HuH-7.5 (cell line): ENCODE measurements at regions not wholly inside any gene's neighbourhood (a gene's known extent, or its start where the extent isn't known, plus 50 kb on each side); places are given as distances from the start of the nearest gene placed in this dataset.

Experiments
- DNase-seq: peaks from one replicate; pipeline ENCODE4 v3.0.0; 2011; ENCODE audit warnings: low spot score

DNA sequence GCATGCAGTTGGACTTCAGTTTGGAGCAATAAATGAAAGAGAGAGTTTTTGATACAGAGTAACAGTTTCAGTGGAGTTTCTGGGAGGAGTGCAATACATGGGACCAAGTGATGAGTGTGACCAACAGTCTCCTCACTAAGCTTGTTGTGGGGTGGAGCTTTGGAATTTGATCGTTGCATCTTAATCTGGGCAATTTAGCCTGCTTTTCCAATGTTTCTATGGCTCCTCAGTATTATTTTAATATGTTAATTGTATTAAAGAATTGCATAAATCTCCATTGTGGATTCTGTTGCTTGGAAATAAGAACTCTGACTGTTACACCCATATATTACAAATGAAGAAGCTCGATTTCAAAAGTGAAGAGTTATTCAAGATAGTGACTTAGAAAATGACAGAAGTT is 446.6 kb upstream of the LRATD1 start:
- no peak for DNase-seq

DNA sequence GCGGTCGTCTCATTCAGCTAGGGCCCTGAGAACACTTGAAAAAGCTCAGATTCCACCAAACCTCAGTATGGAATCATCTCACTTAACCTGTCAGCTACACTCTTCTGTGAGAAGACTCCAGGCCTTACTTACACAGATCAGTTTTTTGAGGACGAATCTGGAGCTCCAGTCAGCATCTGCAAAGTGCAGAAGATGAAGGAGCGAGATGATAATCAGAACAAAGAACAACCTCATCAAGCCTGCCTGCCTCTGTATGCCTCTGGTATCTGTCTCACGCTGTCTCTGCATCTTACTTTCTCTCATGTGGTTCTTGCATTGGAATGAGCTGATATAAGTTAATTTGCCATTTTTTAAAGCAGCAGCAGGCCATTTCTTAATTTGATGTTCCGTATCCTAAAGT is 444.1 kb upstream of the LRATD1 start:
- DNase-seq: no peak

DNA sequence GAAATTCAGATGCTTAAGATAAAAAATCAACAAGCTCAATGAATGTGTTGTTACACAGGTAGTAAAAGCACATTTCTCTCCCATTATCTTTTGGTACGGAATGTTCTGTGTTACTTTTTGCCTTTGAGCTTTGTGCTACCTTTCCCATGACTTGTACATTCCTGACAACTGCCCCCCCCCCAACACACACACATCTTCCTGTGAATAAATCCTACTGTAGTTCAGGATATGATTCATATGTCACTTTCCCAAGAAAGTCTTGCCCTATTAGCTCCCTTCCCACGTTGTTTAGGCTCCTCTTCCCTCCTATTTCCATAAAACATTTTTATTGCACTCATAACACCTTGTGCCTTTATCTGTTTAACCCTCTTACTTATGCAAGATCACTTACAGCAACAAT is 442.6 kb upstream of the LRATD1 start:
- no peak for DNase-seq

DNA sequence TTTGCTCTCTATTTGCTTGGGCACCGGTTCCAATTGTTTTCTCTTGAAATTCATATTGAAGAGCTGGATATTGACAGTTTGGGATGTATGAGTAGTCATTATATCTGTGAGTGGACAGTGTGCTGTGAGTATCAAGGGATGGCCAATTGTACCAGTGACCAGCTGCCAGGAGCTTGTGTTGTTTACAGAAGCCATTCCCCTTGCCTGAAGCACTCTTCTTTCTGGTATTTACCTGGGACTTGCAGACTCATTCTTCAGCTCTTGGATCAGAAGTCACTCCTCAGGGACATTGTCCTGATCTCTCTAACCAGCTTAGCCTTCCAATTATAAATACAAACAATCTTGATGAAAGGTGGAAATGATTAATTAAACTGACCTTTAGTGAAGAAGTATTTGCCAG is 438.3 kb upstream of the LRATD1 start:
- no peak for DNase-seq

GRCh38 chr2:14197293-14197692 is 435.2 kb upstream of the LRATD1 start:
- no peak for DNase-seq

- no peak for DNase-seq
Observed at GRCh38 chr2:14199040-14199439, 433.5 kb upstream of the LRATD1 start.

DNA sequence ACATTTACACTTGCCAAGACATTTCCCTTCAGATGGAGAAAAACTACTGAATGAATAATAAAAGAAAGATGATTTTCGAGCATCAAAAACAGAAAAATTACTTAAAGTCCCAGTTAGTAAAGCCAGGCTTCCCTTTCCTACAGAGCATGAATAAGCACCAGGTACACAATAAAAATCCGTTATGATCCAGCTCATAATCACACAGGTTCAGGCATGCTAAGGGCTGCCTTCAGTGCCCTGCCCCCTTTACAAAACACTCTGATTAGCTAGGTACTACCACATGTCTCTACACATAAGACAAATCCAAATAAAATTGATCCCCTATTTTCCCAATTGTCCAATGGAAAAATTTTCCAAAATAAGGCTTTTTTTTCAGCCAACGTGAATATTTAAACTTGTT is 413.2 kb upstream of the LRATD1 start:
- DNase-seq: no peak

GRCh38 chr2:14220101-14220500 is 412.4 kb upstream of the LRATD1 start:
- DNase-seq: no peak

- DNase-seq: no peak
Observed at GRCh38 chr2:14221466-14221865, 411.1 kb upstream of the LRATD1 start.

GRCh38 chr2:14223576-14223975 is 408.9 kb upstream of the LRATD1 start:
- DNase-seq: no peak

- no peak for DNase-seq
Observed at GRCh38 chr2:14231391-14231898, 401.1 kb upstream of the LRATD1 start.

- no peak for DNase-seq
Observed at GRCh38 chr2:14232217-14232616, 400.3 kb upstream of the LRATD1 start.

GRCh38 chr2:14234911-14235310 is 397.6 kb upstream of the LRATD1 start:
- no peak for DNase-seq

DNA sequence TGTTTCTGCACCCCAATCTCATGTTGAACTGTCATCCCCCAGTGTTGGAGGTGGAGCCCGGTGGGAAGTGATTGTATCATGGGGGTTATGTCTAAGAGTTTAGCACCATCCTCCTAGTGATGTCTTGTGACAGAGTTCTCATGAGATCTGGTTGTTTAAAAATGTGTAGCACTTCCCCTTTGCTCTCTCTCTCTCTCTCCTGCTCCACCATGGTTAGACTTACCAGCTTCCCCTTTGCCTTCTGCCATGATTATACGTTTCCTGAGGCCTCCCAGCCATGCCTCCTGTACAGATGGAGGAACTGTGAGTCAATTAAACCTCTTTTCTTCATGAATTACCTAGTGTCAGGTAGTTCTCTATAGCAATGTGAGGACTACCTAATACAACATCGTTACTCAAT is 396.9 kb upstream of the LRATD1 start:
- no peak for DNase-seq

GRCh38 chr2:14237902-14238301 is 394.6 kb upstream of the LRATD1 start:
- DNase-seq: no peak

DNA sequence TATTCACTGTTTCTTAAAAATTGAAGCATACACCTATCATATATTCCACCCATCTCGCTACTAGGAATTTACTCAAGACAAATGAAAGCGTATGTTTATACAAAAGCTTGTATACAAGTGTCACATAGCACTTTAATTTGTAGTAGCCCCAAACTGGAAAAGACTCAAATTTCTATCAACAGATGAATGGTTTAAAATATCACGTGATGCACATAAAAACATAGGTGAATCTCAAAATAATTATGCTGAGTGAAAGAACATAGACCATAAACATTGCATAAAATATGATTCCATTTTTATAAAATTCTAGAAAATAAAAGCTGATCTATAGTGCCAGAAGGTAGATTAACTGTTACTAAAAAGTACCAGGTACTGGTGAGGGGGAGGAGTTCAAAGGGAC is 392.9 kb upstream of the LRATD1 start:
- DNase-seq: no peak

- DNase-seq: no peak
Observed at GRCh38 chr2:14240868-14241267, 391.6 kb upstream of the LRATD1 start.

DNA sequence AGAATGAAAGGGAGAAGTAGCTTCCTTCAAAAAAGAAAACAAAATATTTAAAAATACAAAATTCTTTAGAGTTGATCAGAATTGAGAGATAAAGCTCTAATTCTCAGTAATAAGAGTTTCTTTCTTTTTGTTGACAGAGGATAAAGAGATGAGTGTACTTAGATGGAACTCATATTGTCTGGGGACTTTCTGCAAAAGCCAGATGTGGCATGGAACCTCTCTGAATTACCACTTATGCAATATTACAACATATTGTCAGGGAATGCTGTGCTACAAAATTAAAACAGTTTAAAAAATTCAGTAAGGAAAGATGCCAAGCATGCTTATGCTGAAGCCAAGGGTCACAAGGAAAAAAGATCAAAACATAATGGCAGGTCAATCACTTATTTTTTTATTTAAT is 386.6 kb upstream of the LRATD1 start:
- DNase-seq: no peak

DNA sequence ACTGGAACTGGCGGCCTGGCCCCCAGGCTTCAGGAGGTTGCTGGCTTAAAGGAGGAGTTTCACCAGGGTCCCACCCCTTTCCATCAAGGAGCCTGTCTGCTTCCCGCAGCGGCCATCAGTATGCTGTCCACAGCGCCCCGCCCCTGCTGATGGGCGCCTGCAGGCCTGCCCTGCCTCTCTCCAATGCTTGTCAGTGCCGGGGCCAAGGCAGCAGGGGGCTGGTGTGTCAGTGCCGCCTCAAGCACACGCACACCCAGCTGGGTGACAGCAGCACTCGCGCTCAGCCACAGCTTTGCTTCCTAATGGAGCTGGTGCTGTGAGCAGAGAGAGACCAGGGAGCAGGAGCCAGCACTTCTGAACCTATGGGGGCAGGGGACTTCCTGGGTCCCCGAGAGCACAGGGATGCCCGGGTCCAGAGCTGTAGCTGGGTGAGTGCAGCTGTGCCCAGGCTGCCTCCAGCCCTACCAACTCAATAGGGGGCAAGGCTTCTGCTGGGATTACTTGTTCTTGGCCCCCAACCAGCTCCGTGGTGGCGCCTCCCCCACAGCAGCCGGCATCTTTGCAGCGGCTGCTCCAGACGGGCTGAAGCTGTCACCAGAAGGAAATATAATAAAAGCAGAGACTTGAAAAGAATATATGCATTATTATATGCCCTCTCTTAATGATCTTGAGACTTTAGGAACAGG is 377.2 kb upstream of the LRATD1 start:
- no peak for DNase-seq

DNA sequence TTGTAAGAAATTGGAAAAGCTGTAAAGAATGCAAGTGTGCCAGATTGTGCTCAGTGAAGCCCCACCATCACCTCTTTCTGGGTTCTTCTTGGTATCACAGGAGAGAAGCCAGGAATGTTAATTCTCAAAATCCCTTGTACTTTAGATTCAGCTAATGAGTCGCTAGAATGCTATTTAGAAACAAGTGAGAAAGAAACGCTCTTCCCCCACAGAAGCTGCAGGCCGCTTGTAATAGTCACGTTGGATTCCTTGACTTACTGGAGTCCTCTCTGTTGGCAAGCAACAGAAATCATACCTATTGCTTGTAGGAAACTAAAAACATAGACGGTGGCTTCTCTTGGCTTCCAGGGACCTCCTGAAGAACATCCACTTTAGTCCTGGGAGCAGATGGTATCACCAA is 375.6 kb upstream of the LRATD1 start:
- no peak for DNase-seq

GRCh38 chr2:14257801-14258507 is 374.6 kb upstream of the LRATD1 start:
- DNase-seq: no peak

DNA sequence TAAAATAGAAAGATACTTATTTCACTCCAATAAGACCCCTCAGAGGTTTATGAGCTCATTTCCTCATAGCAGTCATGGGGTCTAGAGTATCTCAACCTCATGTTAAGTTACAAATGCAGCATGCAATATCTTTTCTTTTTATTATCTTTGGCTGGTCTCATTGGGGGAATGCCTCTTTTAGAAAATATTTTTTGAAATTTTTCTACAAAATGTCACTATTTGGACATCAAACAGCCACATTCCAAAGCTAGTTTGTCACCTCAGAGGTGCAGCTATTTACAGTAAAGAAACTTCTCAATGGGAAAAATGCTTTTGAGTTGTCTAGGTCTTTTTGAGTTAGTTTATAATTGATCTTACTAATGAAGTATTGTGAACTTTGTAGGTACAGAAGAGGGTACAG is 370.7 kb upstream of the LRATD1 start:
- no peak for DNase-seq

DNA sequence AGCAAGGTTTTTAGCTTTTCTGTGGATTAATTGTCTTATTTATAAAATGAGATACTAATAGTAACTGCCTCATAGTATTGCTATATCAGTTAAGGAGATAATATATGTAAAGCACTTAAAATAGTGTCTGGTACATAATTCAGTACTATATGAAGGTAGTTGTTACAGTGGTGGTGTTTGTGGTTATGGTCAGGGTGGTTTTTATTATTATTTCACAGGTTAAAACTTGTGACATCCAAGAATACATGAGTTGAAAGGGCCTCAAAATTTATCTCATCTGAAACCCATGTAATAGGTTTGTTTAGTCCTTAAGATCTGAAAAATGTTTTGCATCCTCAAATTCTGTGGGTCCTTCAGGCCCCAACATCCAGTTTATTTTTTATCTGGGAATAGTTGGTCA is 369.5 kb upstream of the LRATD1 start:
- DNase-seq: no peak

DNA sequence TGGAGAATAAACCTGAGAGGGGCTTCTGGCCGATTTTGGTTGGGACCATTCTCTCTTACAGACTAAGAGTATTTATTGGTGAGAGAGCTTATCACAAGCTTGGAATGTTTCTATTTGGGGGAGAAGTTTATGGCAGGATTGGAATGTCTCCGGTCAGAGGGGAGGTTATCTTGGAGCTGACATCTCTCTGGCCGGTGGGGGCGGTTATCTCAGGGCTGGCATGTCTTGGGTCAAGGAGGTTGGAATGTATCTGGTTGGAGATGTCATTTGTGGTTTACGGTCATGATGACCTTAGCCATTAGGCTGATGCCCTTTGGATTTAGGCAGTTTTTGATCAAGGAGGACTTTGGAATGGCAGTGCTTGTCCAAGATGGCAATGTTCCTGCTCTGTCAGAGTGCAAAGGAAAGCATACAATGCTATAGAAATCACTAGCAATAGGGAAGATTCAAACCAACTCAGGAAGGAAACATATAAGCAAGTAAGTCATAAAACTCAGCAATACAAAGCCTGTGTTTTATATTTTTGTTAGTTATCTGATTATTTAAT is 362.4 kb upstream of the LRATD1 start:
- DNase-seq: no peak
